ENCODE measurements at regions not wholly inside any gene's neighbourhood (a gene's known extent, or its start where the extent isn't known, plus 50 kb on each side); places are given as distances from the start of the nearest gene placed in this dataset.

DNA sequence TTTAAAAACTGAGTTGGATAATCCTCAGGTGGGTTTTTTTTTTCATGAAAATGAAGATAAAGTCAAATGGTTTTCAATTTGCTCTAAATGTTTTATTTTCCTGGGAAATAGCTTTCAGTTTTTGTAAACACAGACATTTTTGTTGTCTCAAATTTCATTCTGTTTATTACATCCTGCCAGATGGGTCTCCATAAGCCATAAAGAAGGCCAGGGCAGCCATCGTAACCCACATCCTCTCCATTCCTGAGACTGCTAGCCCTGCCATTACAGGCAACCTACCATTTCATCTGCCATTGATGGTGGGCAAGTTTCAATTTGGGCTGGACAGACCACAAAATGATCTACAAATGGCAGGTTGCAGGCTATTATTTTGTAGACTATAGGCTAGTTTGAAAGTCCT is 60.8 kb downstream of the BTBD3 start:
- TF ChIP-seq CTCF (conservative IDR thresholded peaks at IDR 0.05; ENCODE audit: low read depth, low read length) (no peak), EZH2phosphoT487 (IDR thresholded peaks at IDR 0.05; ENCODE audit: borderline replicate concordance, low read length) (no peak), EZH2 (IDR thresholded peaks at IDR 0.05; ENCODE audit: low read length, unreplicated experiment) (no peak)

Data from PC-3 (cell line).